Parathyroid adenoma (tissue), 2 donors: ENCODE measurements at regions not wholly inside any gene's neighbourhood (a gene's known extent, or its start where the extent isn't known, plus 50 kb on each side); places are given as distances from the start of the nearest gene placed in this dataset.

Experiments used
- H2AFZ ChIP-seq: fragments of 300-600 bp; sonication (generic); one replicate; pipeline ENCODE4 v1.7.0; 2017; ENCODE audit warnings: antibody characterized with exemption, mild to moderate bottlenecking
- H3K27ac ChIP-seq: fragments of 300-600 bp; sonication (generic); one replicate; pipeline ENCODE4 v1.7.0; 2017
- H3K27me3 ChIP-seq: fragments of 300-600 bp; sonication (generic); one replicate; pipeline ENCODE4 v1.7.0; 2017; ENCODE audit warnings: low read length; ENCODE audit not compliant: control insufficient read depth, insufficient read depth
- H3K36me3 ChIP-seq: fragments of 300-600 bp; sonication (generic); one replicate; pipeline ENCODE4 v1.7.0; 2017; ENCODE audit warnings: low read length; ENCODE audit not compliant: control insufficient read depth, insufficient read depth
- H3K4me1 ChIP-seq: fragments of 300-600 bp; sonication (generic); one replicate; pipeline ENCODE4 v1.7.0; 2017; ENCODE audit warnings: control low read depth
- H3K4me2 ChIP-seq: fragments of 300-600 bp; sonication (generic); one replicate; pipeline ENCODE4 v1.7.0; 2017; ENCODE audit warnings: low read length
- H3K4me3 ChIP-seq: fragments of 300-600 bp; sonication (generic); one replicate; pipeline ENCODE4 v1.7.0; 2017; ENCODE audit warnings: low read depth, low read length
- H3K79me2 ChIP-seq: fragments of 300-600 bp; sonication (generic); one replicate; pipeline ENCODE4 v1.7.0; 2017; ENCODE audit warnings: control low read depth
- H3K9ac ChIP-seq: fragments of 300-600 bp; sonication (generic); one replicate; pipeline ENCODE4 v1.7.0; 2017; ENCODE audit warnings: mild to moderate bottlenecking
- H3K9me3 ChIP-seq: fragments of 300-600 bp; sonication (generic); one replicate; pipeline ENCODE4 v1.7.0; 2017; ENCODE audit warnings: low read length; ENCODE audit not compliant: control insufficient read depth
- TF ChIP-seq, protein P1 (sequence below): fragments of 300-600 bp; sonication (generic); IDR thresholded peaks from one replicate; pipeline ENCODE4 v1.7.0; 2017; ENCODE audit warnings: antibody characterized with exemption, mild to moderate bottlenecking
- donor health status: primary hyperparathyroidism.

DNA sequence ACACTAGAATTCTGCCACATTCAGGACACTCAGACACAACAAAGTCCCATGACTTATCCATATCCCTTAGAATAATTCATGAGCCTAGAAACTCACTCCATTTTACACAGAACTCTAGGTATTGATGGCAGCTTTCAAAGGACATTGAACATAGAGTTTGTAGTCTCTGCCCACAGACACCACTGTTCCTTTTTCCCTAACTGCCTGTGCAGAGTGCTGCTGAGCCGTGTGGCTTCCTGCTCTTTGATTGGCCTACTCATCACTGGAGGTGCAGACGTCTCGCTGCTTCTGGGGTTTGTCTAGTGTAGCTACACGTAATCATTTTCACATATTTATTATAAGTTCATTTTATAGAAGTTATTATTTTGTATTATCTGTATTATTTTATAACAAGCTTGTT lies 407.6 kb downstream of the PREX1 start:
- no peaks in the 10 kb centered on the region for H3K9me3 ChIP-seq
- no peaks in the 10 kb centered on the region for H3K4me1 ChIP-seq
- no peak overlapping the region for H3K4me3 ChIP-seq
- no peak overlapping the region for H3K27ac ChIP-seq
- TF ChIP-seq, protein P1, sequence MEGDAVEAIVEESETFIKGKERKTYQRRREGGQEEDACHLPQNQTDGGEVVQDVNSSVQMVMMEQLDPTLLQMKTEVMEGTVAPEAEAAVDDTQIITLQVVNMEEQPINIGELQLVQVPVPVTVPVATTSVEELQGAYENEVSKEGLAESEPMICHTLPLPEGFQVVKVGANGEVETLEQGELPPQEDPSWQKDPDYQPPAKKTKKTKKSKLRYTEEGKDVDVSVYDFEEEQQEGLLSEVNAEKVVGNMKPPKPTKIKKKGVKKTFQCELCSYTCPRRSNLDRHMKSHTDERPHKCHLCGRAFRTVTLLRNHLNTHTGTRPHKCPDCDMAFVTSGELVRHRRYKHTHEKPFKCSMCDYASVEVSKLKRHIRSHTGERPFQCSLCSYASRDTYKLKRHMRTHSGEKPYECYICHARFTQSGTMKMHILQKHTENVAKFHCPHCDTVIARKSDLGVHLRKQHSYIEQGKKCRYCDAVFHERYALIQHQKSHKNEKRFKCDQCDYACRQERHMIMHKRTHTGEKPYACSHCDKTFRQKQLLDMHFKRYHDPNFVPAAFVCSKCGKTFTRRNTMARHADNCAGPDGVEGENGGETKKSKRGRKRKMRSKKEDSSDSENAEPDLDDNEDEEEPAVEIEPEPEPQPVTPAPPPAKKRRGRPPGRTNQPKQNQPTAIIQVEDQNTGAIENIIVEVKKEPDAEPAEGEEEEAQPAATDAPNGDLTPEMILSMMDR: no peak
- no peaks in the 10 kb centered on the region for H3K79me2 ChIP-seq
- H3K27me3 ChIP-seq: no peaks in the 10 kb centered on the region
- no peak overlapping the region for H3K4me2 ChIP-seq
- no peak overlapping the region for H2AFZ ChIP-seq
- H3K9ac ChIP-seq: no peak overlapping the region
- no peaks in the 10 kb centered on the region for H3K36me3 ChIP-seq

GRCh38 chr20:48419173-48419572 lies 408.6 kb downstream of the PREX1 start:
- Histone ChIP-seq H3K4me2 (no peak overlapping the region), H3K4me1 (no peaks in the 10 kb centered on the region), H3K27me3 (no peaks in the 10 kb centered on the region), H3K4me3 (no peak overlapping the region), H3K9ac (no peak overlapping the region), H3K36me3 (no peaks in the 10 kb centered on the region), H2AFZ (no peak overlapping the region), H3K9me3 (no peaks in the 10 kb centered on the region), H3K27ac (no peak overlapping the region), H3K79me2 (no peaks in the 10 kb centered on the region)
- TF ChIP-seq, protein P1: no peak

DNA sequence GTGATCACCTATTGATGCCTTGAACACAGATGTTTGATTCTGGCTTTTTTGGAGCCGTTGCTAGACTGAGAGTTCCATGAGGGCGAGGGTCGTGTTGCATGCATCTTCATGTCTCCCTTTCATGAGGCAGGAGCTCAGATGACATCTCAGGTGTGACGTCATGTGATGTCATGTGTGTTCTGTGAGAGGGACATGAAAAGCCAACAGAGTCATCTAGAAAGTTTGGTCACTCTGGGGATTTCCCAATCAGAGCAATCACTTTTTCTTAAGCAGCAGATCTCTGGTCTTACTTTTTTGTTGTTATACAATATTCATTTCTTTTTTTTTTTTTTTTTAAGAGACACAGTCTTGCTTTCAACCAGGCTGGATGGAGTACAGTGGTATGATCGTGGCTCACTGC lies 411.8 kb downstream of the PREX1 start:
- TF ChIP-seq, protein P1: no peak
- H3K79me2 ChIP-seq: no peaks in the 10 kb centered on the region
- H3K4me1 ChIP-seq: peaks cover 4% of the 10 kb centered on the region
- H3K4me2 ChIP-seq: no peak overlapping the region
- H3K27ac ChIP-seq: no peak overlapping the region
- H3K9me3 ChIP-seq: no peaks in the 10 kb centered on the region
- no peak overlapping the region for H3K4me3 ChIP-seq
- H3K27me3 ChIP-seq: no peaks in the 10 kb centered on the region
- no peak overlapping the region for H2AFZ ChIP-seq
- H3K36me3 ChIP-seq: no peaks in the 10 kb centered on the region
- H3K9ac ChIP-seq: no peak overlapping the region

DNA sequence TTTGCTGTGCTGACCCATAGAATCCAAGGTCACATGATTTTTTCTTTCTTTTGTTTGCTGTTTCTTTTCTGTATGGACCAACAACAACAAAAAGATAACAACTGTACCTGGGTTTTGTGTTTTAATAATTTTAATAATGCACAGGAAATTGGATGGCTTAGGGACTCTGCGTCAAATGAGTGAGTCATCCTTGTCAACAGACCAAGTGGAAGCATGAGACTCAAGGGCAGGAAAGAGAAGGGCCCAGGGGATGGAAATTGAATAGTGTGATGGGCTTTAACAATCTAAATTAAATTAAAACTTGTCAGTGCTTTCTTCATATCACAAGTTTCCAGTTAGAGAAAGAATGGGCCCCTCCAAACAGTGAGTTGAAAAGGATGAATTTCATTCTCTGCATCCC lies 413.0 kb downstream of the PREX1 start:
- TF ChIP-seq, protein P1: no peak
- no peak overlapping the region for H3K9ac ChIP-seq
- H3K27me3 ChIP-seq: no peaks in the 10 kb centered on the region

DNA sequence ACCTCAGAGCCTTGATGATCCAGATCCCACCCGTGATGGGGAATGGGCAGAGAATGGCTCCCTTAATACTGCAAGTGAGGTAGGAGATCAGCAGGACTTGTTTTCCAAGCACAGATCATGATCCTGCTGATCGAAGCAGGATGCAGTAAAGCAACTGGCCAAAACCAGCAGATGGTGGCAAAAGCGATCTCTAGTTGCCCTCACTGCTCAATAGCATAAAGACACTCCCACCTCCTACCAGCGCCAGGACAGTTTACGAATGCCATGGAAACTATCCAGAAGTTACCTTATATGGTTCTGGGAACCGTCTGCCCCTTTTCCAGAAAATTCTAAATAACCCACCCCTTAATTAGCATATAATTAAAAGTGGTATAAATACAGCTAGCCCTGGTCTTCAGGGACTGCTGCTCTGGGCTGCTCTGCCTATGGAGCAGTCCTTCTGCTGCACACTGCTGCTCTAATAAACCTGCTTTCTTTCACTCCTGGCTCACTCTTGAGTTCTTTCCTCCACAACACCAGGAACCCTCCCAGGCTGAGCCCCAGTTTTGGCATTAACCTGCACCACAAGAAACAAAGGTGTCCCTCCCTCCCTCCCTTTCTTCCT lies 415.8 kb downstream of the PREX1 start:
- Histone ChIP-seq H3K9me3 (no peaks in the 10 kb centered on the region), H3K79me2 (no peaks in the 10 kb centered on the region), H3K4me3 (no peak overlapping the region), H3K4me1 (peaks cover 4% of the 10 kb centered on the region), H2AFZ (no peak overlapping the region), H3K27ac (no peak overlapping the region), H3K4me2 (no peak overlapping the region), H3K9ac (no peak overlapping the region), H3K36me3 (no peaks in the 10 kb centered on the region), H3K27me3 (no peaks in the 10 kb centered on the region)
- TF ChIP-seq, protein P1: no peak

More for the DNA sequence above, 413.0 kb downstream of the PREX1 start:
- Histone ChIP-seq H3K4me1 (peaks cover 4% of the 10 kb centered on the region), H3K79me2 (no peaks in the 10 kb centered on the region), H3K4me2 (no peak overlapping the region), H3K4me3 (no peak overlapping the region), H3K9me3 (no peaks in the 10 kb centered on the region), H2AFZ (no peak overlapping the region), H3K27ac (no peak overlapping the region), H3K36me3 (no peaks in the 10 kb centered on the region)
